Cardiac septum (tissue), 1 donor: ENCODE measurements at regions not wholly inside any gene's neighbourhood (a gene's known extent, or its start where the extent isn't known, plus 50 kb on each side); places are given as distances from the start of the nearest gene placed in this dataset.
"Not testable (repeated sequence)": the region's sequence is repeated elsewhere in the genome, so short reads cannot be mapped to it uniquely, and the experiment has no call there.

Source experiments
- DNase-seq: peaks from one replicate; pipeline ENCODE4 v3.0.0-alpha.2; 2020; ENCODE audit warnings: low spot score
- intact Hi-C: fragments of 100-400 bp; cut with DNase I; formaldehyde crosslinking; loops from one replicate; pipeline ENCODE4 v1.14.0; 2022
- donor health status: DM: no; HTN: no; CAD: no.

DNA sequence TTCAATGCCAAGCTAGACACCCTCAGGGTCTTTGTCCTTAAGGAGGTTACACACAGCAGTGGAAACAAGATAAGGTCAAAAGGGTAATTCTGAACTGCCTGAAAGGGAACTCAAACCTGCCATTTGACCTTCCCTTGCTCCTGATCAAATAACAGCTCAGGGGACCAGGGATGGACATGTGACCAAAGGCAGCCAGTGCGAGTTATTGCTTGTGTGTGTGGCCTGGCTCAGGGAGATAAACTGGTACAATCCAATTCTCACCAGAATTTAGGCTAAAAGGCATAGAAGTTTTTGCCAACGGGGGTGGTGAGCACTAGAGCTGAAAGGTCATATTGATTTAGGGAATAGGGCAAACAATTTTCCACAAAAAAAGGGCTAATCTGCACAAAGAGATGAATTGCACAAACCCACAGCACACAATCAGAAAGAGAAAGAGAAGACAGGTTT is 349.9 kb upstream of the AUTS2 start:
- DNase-seq, intact Hi-C loops: not testable (repeated sequence)

GRCh38 chr7:69250958-69251357 is 347.3 kb upstream of the AUTS2 start:
- intact Hi-C loops, result no loop called here
- no peak for DNase-seq

GRCh38 chr7:69254643-69255042 is 343.6 kb upstream of the AUTS2 start:
- no peak for DNase-seq
- intact Hi-C loops, result no loop called here

GRCh38 chr7:69256634-69257081 is 341.6 kb upstream of the AUTS2 start:
- intact Hi-C loops, result no loop called here
- DNase-seq, result no peak

- DNase-seq, result no peak
- intact Hi-C loops, result no loop called here
Measured at GRCh38 chr7:69257592-69257991, 340.7 kb upstream of the AUTS2 start.

- intact Hi-C loops, result no loop called here
- no peak for DNase-seq
Measured at GRCh38 chr7:69259445-69259844, 338.8 kb upstream of the AUTS2 start.

- intact Hi-C loops, result no loop called here
Measured at GRCh38 chr7:69260023-69260422, 338.3 kb upstream of the AUTS2 start.

GRCh38 chr7:69263550-69263949 is 334.7 kb upstream of the AUTS2 start:
- intact Hi-C loops, result no loop called here
- DNase-seq, result no peak

More at GRCh38 chr7:69260023-69260422, 338.3 kb upstream of the AUTS2 start:
- no peak for DNase-seq

GRCh38 chr7:69269806-69270205 is 328.5 kb upstream of the AUTS2 start:
- intact Hi-C loops, result no loop called here
- DNase-seq, result no peak

DNA sequence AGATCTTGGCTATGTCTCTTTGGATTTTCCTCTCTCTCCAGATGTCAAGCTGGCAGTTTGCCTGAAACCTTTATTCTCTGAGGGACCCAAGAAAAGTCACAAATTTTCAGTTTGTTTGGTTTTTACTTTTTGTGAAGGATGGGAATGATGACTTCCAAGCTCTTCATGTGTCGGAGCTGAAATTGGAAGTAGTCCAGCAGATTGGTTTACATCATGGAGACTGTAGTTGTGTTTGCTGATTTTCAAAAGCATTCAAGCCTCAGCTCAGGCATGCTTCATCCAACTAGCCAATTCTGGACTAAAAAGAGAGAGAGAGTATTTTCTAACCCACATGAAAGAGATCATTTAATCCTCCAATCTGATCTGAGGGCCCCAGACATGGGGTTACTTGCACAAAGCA is 326.2 kb upstream of the AUTS2 start:
- intact Hi-C loops, result no loop called here
- no peak for DNase-seq

DNA sequence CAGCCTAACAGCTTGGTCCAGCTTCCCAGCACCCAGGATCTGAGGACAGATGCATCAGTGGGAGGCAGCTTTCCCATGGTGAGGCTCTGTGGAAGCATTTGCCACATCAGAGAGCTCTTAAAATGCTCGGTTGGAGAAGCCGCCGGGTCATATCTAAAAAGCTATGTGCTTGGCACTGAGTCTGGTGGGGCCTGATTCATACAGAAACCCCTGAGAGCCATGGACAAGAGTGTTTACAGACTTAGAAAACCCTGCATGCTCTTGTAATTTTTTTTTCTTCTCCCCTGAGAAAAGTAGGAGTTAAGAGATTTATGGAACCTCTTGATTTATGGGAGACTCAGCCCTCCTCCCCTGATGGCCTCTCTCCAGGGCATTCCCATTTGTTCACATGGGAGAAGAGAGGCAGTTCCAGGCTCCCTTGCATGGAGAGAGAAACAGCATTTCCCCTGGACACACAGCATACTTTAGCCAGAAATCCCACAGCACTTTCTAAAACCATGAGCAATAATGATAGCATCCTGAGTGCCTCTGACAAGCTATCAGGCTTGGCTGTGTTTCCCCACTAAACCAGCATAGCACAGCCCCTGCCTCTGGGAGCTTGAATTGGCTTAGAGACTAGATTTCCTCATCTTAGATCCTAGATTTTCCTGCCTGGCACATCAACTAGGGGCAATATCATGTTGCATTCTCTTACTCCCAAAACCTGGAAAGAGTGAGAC is 322.1 kb upstream of the AUTS2 start:
- no peak for DNase-seq
- intact Hi-C loops, result no loop called here

- intact Hi-C loops, result no loop called here
- no peak for DNase-seq
Measured at GRCh38 chr7:69277366-69277765, 320.9 kb upstream of the AUTS2 start.

DNA sequence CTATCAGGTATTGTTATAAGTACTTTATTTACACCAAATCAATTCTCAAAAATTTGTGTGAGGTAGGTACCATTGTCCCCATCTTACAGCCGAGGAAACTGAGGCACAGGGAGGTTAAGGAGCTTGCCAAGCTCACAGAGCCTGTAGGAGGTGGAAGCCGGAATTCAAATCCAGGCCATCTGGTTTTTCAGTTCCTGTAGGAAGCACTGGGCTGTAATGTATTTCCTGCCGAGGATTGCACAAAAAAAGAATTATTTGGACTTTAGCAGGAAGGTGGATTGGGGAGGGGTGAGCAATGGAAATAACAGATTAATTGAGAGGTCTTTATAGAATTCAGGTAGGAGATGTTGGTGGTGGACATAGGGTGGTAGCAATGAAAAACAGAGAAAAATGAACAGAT is 315.3 kb upstream of the AUTS2 start:
- intact Hi-C loops, result no loop called here
- no peak for DNase-seq

DNA sequence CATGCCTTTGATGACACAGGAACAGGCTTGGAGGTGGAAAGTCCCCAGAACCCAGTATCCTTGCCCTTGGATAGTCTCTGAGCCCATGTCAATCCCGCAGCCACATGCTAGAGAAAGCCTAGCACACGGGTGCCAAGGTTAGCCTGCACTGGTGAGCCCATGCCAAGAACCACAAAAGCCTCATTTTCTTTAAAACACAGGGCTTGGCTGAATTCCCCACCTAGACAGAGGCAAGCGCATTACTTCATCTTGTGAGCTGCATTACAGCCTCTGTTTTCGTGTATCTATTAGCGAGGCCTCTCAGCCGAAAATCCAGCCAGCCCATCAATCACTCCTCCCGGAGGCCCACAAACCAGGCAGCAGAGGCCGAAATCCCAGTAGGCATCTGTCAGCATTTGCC is 314.9 kb upstream of the AUTS2 start:
- DNase-seq, result no peak
- intact Hi-C loops, result no loop called here

DNA sequence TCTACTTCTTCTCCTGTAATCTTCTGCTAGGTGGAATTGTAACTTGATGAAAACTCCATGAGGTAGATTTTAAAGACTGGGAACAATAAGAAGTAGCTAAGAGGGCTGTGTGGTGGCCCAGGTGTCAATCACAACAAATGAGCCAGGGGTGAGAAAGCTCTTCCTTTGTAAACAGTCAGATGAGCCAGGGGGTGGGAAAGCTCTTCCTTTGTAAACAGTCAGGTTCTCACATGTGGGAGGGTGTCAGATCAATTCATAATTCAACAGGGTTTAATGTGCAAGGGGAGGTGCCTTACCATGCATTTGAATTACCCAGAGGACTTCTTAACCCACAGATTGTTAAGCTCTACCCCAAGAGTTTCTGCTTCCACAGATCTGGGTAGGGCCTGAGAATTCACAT is 312.4 kb upstream of the AUTS2 start:
- no peak for DNase-seq
- intact Hi-C loops, result no loop called here

GRCh38 chr7:69295977-69296376 is 302.3 kb upstream of the AUTS2 start:
- intact Hi-C loops, result no loop called here
- DNase-seq, result no peak

- intact Hi-C loops, result no loop called here
- DNase-seq, result no peak
Measured at GRCh38 chr7:69301253-69301652, 297.0 kb upstream of the AUTS2 start.

- intact Hi-C loops, result no loop called here
- no peak for DNase-seq
Measured at GRCh38 chr7:69309601-69310000, 288.7 kb upstream of the AUTS2 start.

DNA sequence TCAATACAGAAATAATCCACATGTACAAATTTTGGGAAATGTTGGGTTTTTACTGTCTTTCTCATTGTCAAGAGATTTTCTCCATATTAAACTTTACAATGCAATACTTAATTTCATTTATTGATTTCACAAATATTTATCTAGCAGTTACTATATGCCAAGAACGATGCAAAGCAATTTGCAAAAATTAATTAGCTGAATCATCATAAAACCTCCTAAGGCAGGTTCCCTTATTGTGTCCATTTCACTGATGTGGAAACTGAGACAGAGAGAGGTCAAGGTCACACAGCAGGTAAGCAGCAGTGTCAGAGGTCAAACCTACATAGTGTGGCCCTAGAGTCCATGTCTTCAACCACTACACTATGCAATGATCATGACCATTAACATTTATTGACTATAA is 286.8 kb upstream of the AUTS2 start:
- no peak for DNase-seq
- intact Hi-C loops, result no loop called here

DNA sequence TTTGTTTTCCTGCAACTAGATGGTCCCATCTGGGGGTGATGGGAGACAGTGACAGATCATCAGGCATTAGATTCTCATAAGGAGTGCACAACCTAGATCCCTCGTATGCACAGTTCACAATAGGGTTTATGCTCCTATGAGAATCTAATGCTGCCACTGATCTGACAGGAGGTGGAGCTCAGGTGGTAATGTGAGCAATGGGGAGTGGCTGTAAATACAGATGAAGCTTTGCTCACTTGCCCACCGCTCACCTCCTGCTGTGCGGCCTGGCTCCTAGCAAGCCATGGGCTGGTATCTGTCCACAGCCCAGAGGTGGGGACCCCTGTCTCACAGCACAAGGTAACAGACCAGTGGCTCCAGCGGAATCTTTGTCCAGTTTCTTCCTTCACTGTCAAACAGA is 284.4 kb upstream of the AUTS2 start:
- DNase-seq, intact Hi-C loops: not testable (repeated sequence)

- intact Hi-C loops, result no loop called here
- no peak for DNase-seq
Measured at GRCh38 chr7:69318794-69319193, 279.5 kb upstream of the AUTS2 start.

DNA sequence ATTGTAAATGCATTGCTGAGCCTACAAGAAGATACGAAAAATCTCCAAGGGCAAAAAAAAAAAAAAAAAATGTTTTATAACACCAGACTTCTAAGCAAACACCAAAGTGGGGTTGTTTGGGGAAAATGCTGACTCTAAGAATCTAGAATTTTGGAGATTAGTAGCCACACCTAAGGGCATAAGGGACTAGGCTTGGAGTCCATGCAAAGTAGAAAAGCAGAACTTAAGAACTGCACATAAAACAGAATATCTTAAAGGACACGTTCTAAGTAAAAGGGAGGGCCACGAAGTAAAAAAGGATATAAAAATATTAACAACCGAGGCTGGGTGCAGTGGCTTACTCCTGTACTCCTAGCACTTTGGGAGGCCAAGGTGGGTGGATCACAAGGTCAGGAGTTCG is 269.8 kb upstream of the AUTS2 start:
- no peak for DNase-seq
- intact Hi-C loops, result no loop called here
